Panc1 (cell line): ENCODE measurements at regions not wholly inside any gene's neighbourhood (a gene's known extent, or its start where the extent isn't known, plus 50 kb on each side); places are given as distances from the start of the nearest gene placed in this dataset.

ENCODE experiments used
- TF ChIP-seq, protein P1 (sequence below): fragments of 450-650 bp; IDR thresholded peaks from 2 replicates; pipeline ENCODE4 v1.5.1; 2017; ENCODE audit warnings: mild to moderate bottlenecking
- TF ChIP-seq, protein P2 (sequence below), 2 experiments: IDR thresholded peaks; 2 replicates each; pipeline ENCODE4 v1.6.1; 2011 to 2012; ENCODE audit warnings: low read depth in 2 of 2, control low read depth in 1 of 2, low read length in 1 of 2, mild to moderate bottlenecking in 1 of 2, moderate library complexity in 1 of 2; ENCODE audit not compliant: insufficient read depth in 1 of 2

DNA sequence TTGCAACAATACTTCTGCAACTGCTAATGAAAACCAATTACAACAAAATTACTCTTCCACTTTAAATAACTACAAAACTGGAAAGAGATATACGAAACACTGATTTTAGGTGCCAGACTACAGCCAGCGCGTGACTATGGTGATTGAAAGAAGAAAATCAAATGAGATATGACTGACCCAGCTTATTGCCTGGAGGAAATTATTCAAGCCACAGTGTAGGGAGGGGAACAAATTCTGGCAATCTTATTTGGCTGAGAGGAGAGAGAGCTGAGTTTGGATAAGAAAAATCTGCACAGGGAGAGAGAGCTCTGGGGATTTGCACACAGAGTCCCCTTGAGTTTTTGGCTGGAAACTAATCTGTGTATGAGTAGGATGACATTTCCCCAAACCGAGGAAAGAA is 470.3 kb upstream of the FRG2C start:
- TF ChIP-seq, protein P1, sequence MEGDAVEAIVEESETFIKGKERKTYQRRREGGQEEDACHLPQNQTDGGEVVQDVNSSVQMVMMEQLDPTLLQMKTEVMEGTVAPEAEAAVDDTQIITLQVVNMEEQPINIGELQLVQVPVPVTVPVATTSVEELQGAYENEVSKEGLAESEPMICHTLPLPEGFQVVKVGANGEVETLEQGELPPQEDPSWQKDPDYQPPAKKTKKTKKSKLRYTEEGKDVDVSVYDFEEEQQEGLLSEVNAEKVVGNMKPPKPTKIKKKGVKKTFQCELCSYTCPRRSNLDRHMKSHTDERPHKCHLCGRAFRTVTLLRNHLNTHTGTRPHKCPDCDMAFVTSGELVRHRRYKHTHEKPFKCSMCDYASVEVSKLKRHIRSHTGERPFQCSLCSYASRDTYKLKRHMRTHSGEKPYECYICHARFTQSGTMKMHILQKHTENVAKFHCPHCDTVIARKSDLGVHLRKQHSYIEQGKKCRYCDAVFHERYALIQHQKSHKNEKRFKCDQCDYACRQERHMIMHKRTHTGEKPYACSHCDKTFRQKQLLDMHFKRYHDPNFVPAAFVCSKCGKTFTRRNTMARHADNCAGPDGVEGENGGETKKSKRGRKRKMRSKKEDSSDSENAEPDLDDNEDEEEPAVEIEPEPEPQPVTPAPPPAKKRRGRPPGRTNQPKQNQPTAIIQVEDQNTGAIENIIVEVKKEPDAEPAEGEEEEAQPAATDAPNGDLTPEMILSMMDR, result no peak
- TF ChIP-seq, protein P2, sequence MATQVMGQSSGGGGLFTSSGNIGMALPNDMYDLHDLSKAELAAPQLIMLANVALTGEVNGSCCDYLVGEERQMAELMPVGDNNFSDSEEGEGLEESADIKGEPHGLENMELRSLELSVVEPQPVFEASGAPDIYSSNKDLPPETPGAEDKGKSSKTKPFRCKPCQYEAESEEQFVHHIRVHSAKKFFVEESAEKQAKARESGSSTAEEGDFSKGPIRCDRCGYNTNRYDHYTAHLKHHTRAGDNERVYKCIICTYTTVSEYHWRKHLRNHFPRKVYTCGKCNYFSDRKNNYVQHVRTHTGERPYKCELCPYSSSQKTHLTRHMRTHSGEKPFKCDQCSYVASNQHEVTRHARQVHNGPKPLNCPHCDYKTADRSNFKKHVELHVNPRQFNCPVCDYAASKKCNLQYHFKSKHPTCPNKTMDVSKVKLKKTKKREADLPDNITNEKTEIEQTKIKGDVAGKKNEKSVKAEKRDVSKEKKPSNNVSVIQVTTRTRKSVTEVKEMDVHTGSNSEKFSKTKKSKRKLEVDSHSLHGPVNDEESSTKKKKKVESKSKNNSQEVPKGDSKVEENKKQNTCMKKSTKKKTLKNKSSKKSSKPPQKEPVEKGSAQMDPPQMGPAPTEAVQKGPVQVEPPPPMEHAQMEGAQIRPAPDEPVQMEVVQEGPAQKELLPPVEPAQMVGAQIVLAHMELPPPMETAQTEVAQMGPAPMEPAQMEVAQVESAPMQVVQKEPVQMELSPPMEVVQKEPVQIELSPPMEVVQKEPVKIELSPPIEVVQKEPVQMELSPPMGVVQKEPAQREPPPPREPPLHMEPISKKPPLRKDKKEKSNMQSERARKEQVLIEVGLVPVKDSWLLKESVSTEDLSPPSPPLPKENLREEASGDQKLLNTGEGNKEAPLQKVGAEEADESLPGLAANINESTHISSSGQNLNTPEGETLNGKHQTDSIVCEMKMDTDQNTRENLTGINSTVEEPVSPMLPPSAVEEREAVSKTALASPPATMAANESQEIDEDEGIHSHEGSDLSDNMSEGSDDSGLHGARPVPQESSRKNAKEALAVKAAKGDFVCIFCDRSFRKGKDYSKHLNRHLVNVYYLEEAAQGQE (IDR thresholded peaks at IDR 0.05; ENCODE audit: insufficient read depth in 1 of 2, low read depth in 2 of 2, low read length in 1 of 2), result no peak
